Endometrial microvascular endothelial cells (primary cell): ENCODE measurements at regions not wholly inside any gene's neighbourhood (a gene's known extent, or its start where the extent isn't known, plus 50 kb on each side); places are given as distances from the start of the nearest gene placed in this dataset.

Source experiments
- in situ Hi-C: cut with HindIII; loops from 2 replicates; pipeline ENCODE4 v1.10.0; 2017; ENCODE audit warnings: low sequenced_read_pairs, low pct_unique_long_range_greater_than_20kb; ENCODE audit errors: inconsistent ontology term

GRCh38 chr2:239676716-239677452, 276.1 kb upstream of the HDAC4 start:
- in situ Hi-C loops, result no loop called here

- in situ Hi-C loops, result no loop called here
These were observed 275.3 kb upstream of the HDAC4 start for GRCh38 chr2:239675826-239676715.

DNA sequence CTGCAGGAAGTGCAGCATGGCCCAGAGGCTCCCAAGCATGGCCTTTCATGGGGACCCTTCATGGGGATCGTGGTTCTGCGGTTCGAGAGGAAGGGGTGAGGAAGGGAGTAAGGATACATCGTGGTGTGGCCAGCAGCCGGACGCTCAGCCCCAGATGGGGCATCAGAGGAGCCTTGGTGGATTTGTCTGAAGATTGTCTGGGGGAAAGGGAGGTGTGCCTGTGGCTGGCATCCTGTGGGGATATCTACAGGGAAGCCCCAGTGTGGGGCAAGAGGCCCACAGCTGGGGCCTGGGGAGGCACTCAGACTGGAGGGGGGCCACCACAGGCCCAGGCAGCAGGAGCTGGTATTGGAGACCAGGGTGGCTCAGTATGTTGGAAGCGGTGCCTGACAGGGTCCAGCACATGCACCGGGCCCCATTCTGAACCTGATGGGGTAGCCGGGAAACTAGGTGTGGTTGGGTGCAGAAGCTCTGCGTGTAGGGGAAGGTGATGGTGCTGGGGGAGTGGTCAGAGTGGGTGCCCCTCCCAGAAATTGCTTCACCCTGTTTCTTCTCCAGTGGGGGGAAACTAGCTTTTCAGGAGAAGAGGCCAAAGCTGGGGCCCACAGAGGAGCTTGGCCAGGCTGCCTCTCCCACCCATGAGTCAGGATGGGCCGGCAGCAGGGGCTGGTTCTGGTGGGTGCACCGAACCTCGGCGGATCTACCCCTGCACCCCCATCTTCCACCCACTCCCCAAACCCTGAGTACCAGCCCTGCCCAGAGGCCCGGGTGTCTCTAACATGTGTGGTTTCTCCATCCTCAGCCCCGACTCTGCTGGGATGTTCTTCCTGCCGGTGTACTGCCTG, 274.4 kb upstream of the HDAC4 start:
- in situ Hi-C loops, result no loop called here

GRCh38 chr2:239674101-239674980, 273.5 kb upstream of the HDAC4 start:
- in situ Hi-C loops, result no loop called here

- in situ Hi-C loops, result no loop called here
These were observed 272.8 kb upstream of the HDAC4 start for GRCh38 chr2:239673641-239674040.

DNA sequence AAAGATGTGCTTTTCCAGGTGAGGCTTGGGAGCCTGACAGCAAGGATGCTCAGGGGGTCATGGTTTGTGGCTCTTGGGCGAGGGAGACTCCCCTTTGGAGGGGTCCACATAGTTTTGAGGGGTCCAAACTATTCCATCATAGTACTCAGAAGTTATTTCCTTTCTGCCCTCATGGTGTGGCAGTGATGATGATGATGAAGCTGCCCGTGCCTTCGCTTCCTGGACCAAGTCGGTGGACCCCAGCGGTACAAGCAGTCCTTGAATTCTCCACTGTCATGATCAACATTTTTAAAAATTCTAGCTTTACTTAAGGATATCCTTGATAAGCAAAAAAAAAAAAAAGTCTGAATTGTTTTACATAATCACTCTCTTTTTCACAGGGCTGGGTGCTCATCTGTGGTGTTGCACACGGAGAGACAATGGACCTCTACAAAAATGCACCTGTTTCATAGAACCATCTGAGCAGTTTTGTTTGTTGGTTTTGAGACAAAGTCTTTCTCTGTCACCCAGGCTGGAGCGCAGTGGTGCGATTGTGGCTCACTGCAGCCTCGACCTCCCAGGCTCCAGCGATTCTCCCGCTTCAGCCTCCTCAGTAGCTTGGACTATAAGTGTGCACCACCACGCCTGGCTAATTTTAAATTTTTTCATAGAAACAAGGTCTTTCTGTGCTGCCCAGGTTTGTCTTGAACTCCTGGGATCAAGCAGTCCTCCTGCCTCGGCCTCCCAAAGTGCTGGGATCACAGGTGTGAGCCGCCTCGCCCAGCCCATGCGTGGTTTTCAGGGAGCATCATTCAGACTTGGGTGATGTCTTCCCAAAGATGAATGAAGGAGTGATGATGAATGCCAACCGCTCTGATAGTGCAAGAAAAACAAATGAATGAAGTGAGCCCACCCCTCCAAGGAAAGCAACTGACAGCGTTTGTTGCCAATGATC, 271.4 kb upstream of the HDAC4 start:
- in situ Hi-C loops, result no loop called here

- in situ Hi-C loops, result no loop called here
These were observed 270.7 kb upstream of the HDAC4 start for GRCh38 chr2:239671471-239671870.

DNA sequence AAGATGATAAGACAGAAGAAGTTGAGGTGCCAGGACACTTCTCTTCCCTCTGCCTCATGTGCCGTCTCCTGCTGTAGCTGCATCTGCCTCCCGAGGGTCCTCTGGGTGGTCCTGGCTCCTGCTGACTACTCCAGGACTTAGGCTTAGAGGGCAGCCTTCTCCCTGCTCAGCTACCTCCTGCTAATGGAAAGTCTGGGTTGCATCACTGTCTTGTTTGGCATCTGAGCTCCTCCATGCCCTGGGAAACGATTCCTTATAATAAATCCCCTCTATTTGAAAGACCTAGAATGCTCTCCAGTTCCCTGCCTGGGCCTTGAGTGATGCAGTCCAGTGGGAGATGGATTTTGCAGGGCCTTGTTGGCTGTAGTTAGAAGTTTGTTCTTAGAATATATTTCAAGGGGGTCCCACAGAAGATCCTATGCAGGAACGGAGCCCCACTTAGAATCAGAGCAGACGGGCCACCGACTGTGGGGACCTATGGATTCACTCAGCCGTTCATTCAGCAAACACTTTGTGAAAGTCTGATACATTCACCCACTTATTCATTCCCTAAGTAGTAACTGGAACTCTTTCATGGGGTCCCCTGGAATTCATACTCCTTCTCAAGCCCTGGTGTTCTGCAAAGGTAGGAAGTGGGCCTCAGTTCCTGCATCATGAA, 269.8 kb upstream of the HDAC4 start:
- in situ Hi-C loops, result no loop called here

DNA sequence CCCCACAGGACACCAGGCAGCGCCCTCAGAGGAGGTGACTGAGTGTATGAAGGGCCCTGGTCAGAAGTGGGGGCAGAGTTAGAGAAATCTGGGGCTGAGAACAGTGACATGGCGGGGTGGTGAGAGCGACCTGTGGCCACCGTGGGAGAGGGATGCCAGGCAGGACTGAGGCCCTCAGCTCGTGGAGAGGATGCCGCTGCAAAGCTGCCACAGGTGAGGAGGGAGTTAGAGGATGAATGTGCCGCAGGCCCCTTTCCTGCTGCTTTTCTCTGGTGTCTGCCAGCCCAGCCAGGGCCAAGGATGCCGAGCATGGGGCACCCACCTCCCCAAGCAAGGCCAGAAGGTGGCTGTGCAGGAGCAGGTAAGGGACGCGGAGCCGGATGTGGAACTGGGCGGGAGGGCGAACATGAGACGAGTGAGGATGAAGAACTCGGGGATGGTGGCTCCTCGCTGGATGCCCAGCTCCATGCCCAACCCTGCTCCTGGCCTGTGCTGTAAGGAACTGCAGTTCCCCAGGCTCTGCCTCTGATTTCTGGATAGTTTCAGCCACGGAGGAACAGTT, 269.2 kb upstream of the HDAC4 start:
- in situ Hi-C loops, result no loop called here

DNA sequence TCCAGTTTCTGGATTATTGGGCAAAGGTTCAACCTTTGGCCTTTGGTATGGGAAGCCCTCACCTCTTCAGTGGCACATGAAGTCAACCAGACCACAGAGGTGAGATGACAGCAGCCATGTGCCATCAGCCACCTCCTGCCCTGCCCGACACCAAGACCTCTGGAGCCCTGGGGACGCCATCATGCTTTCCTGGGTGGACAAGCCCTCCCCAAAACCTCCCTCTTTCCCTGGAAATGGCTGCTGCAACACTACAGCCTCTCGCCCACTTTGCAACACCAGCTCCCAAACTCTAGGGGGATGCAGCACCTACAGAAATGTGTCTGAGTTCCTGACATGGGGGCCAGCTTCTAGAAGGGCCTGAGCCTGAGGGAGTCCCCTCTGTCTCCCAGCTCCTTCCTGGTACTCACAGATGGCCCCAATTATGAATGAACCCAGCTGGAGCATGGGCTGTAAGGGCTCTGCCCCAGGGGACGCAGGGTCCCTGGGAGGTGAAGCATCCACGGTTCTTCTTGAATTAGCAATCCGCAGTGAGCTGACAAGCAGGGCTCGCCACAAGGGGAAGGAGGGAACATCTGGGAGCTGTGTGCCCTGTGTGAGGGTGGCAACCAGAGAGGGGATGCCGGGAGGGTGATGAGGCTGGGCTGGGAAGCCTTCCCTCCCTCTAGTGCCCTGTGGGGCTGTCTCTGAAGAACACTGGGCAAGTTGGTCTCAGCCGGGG, 268.5 kb upstream of the HDAC4 start:
- in situ Hi-C loops, result no loop called here

- in situ Hi-C loops, result no loop called here
These were observed 267.8 kb upstream of the HDAC4 start for GRCh38 chr2:239668651-239669050.

- in situ Hi-C loops, result no loop called here
These were observed 267.2 kb upstream of the HDAC4 start for GRCh38 chr2:239668042-239668441.

- in situ Hi-C loops, result no loop called here
These were observed 266.7 kb upstream of the HDAC4 start for GRCh38 chr2:239667431-239667985.

- in situ Hi-C loops, result no loop called here
These were observed 266.1 kb upstream of the HDAC4 start for GRCh38 chr2:239666855-239667376.

DNA sequence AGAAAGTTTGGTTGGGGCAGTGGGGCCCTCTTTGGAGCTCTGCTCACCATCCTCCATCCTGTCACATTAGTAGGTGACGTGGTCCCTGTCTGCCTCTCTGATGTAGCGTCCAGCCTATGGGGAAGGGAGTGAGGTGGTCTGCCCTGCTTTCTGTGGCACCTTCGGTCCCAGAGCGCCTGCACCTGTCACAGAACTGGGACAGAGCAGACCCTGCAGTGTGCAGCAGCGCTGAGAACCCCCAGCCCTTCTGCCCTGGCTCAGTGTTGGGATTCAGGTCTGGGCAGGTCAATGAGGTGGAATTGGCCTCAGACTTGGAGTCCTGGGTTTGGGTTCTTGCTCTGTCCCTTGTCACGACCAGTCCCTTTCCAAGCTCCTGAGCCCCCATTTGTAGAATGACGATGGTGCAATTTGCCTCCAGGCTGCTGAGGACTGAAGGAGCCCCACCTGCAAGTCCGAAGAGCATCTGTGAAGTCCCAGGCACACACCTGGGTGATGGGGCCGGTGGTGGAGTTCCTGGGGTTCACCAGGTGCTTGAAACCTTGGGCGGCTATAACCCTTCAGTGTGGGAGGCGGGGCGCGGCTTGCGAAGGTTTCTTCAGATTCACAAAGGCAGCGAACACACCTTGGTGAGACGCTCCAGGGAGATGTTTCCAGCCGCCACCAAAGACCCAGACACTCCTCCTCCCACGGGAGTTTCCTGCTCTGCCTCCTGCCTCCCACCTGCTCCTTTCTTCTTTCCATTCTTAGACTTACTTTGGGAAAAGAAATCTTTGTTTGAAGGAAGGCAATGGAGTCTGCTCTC, 265.4 kb upstream of the HDAC4 start:
- in situ Hi-C loops, result no loop called here
